NB4 (cell line): ENCODE measurements at regions not wholly inside any gene's neighbourhood (a gene's known extent, or its start where the extent isn't known, plus 50 kb on each side); places are given as distances from the start of the nearest gene placed in this dataset.

Source experiments
- MAX ChIP-seq: IDR thresholded peaks from 2 replicates; pipeline ENCODE4 v1.6.1; 2011; ENCODE audit warnings: low read depth, low read length
- MYC ChIP-seq: IDR thresholded peaks from 2 replicates; pipeline ENCODE4 v1.6.1; 2011; ENCODE audit warnings: low read depth, low read length
- POLR2A ChIP-seq: IDR thresholded peaks from 2 replicates; pipeline ENCODE4 v1.6.1; 2011; ENCODE audit warnings: mild to moderate bottlenecking; ENCODE audit not compliant: insufficient read length; ENCODE audit errors: extremely low read depth
- TF ChIP-seq, protein P1 (sequence below): IDR thresholded peaks from one replicate; pipeline ENCODE4 v1.5.1; 2012; ENCODE audit warnings: low read depth, low read length

- TF ChIP-seq, protein P1, sequence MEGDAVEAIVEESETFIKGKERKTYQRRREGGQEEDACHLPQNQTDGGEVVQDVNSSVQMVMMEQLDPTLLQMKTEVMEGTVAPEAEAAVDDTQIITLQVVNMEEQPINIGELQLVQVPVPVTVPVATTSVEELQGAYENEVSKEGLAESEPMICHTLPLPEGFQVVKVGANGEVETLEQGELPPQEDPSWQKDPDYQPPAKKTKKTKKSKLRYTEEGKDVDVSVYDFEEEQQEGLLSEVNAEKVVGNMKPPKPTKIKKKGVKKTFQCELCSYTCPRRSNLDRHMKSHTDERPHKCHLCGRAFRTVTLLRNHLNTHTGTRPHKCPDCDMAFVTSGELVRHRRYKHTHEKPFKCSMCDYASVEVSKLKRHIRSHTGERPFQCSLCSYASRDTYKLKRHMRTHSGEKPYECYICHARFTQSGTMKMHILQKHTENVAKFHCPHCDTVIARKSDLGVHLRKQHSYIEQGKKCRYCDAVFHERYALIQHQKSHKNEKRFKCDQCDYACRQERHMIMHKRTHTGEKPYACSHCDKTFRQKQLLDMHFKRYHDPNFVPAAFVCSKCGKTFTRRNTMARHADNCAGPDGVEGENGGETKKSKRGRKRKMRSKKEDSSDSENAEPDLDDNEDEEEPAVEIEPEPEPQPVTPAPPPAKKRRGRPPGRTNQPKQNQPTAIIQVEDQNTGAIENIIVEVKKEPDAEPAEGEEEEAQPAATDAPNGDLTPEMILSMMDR: no peak
- TF ChIP-seq MYC: no peak
- TF ChIP-seq POLR2A: no peak
- no peak for TF ChIP-seq MAX
Observed at GRCh38 chr13:33722216-33722915, 95.6 kb upstream of the RFC3 start.
